ENCODE measurements at regions not wholly inside any gene's neighbourhood (a gene's known extent, or its start where the extent isn't known, plus 50 kb on each side); places are given as distances from the start of the nearest gene placed in this dataset.

- no peak for DNase-seq
Measured at GRCh38 chr5:6228257-6229250, 149.8 kb downstream of the MED10 start.

DNA sequence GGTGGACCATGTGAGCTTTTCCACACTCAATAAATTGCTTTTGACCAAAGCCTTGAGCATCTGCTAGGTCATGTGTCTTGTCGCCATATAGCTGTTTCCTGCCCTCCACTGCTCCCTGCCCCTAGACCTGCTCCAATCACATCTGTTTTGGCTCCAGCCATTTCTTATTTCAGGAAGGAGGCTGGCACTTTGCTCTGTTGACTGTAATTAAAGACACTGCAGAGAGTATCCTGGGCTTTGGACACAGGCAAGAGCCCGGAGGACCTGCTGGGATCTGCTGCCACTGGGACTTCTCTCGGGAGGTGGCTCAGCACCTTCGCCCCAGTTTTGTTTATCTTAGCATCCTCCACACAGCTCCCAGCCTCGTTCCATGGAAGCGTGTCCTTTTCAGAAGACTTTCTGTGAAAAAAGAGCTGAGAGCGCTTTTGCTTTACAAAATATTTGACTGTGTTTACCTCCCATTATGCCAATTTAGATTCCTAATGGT lies 153.2 kb downstream of the MED10 start:
- peak; percentile 29 for DNase-seq

DNA sequence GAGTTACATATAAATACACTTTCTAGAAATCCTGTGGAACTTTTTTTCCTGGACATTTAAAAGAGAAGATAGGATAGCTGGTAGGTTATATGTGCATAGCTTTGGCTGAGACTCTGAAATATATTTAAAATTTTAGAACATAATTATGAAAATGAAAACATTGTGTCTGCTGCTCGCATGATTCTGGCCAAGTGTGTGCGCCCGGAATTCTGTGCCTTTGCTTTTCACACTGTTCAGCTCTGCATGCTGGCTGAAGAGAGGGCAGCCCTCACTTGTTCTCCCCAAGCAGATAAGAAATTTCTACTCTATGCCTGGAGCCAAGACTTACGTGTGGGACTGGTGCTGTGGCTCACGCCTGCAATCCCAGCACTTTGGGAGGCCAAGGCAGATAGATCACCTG lies 153.9 kb downstream of the MED10 start:
- DNase-seq: no peak

DNA sequence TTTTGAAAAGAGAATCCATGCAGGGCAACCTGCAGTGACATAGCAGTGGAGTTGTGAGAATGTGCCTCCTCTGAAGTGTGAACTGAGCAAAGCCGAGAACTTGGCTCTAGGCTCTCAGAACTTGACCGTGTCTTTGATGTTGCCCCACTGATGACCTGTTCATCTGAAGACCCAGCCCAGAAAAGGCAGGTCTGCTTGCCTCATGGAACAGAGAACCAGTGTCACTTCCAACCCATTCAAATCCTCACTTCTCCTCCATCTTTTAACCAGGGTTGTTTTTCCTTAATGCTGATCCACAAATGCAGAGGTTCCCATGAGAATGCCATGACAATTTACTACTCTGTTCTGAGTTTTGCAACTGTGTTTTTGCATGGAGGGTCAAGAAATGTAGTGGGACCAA lies 155.4 kb downstream of the MED10 start:
- no peak for DNase-seq

DNA sequence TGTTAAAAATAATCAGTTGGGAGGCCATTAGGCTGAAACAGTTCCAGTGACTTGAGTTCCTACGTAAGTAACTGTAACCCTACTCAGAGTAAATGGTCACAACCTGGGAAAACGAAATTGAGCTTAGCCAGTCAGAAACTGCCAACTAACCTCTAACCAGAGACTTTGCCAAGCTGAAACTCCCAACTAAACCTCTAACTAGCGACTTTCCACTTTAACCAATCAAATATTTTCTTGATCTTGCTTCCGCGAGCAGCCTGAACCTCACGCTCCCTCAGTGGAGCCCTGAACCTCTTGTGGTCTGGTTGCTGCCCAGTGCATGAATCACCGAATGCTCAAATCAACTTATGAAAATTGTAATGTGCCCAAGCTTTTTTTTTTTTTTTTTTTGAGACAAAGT lies 156.2 kb downstream of the MED10 start:
- DNase-seq: no peak

- no peak for DNase-seq
Measured at GRCh38 chr5:6221141-6221626, 157.2 kb downstream of the MED10 start.

DNA sequence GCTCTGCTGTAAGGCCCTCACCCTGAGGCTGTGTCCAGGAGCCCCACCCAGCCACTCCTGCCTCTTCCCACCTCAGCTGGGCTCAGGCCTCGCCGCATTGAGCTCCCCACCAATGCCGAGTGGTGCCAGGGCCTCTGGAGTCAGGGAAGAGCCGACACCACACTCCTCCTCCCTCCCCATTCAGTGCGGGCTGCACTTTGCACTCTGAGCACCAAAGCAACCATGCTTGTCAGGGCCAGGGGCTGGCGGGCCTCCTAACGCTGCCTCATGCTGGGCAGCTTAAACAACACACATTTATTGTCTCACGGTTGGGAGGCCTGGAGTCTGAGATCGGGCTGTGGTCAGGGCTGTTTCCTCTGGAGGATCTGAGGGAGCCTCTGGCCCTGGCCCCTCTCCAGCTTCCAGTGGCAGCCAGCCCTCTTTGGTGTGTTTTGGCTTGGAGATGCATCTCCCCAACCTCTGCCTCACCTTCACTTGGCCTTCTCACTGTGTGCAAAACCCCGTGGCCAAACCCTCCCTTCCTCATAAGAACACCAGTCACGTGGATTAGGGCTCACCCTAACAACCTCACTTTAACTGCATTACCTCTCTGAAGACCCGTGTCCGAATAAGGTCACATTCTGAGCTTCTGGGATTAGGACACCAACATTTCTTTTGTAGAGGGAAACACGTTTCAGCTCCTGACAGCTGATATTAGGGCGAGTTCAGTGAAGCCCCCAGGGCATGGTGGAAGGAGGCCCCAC lies 157.8 kb downstream of the MED10 start:
- DNase-seq: no peak

DNA sequence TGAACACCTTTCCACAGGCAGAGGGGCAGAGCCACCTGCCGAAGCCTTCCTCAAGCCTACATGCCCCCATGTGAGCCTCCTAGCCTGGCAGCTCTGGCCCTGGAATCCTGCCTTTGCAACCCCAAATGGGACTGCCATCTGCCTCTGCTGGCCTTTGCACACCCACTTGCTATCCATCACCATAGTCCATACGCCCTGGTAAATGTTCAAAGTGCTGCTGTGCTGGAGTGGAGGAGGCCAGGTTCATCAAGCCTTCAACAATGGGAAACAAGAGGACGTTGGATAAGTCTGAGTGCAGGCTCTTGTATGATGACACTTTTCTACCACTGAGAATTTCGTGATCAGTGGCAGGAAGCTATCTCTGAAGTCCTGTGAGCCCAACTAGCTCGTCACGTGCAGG lies 159.8 kb downstream of the MED10 start:
- peak; percentile 5 for DNase-seq

DNA sequence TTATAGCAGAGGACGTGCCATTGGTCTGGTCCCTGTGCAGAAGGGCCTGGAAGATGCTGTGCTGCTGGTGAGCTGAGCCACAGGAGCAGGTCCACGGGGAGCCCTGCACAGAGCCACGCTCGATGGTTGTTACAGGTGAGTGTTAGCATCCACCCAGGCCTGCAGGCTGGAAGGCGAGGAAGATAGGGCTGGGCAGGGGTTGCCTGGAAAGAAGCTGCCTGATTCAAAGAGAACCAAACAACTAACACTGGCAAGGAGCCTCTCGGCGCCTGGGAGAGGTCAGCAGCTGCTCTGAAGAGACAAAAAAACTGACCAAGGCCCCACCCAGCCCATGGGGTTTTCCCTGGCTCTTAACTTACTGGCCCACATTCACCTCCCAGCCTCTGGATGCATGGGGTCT lies 160.2 kb downstream of the MED10 start:
- no peak for DNase-seq

- no peak for DNase-seq
Measured at GRCh38 chr5:6216471-6217075, 161.8 kb downstream of the MED10 start.

DNA sequence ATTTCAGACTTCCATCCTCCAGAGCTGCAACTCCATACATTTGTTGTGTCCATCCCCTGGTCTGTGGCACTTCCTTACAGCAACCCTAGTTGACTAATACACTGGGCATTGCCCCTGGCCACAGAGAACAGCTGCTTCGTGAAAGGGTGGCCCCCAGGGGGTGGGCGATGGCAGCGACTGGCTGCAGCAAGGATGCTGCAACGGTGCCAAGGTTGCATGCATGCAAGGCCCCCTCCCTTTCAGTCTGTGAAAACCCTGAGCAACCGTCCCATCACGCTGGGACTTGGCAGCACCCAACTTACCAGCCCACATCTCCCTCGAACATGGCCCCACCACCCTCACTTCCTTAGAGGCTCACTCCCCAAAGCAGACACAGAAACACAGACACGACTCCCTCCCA lies 162.5 kb downstream of the MED10 start:
- peak; percentile 35 for DNase-seq

DNA sequence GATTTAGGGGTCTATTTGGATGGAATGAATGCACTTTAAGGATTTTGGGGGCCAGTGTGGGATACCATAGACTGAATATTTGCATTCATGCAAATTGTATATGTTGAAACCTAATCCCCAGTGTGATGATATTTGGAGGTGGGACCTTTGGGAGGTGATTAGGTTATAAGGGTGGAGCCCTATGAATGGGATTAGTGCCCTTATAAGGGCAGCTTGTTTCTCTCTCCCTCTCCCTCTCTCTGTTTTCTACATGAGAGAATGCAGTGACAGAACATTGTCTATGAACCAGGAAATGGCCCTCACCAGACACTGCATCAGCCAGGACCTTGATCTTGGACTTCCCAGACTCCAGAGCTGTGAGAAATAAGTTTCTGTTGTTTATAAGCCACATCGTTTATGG lies 166.1 kb downstream of the MED10 start:
- DNase-seq: no peak

DNA sequence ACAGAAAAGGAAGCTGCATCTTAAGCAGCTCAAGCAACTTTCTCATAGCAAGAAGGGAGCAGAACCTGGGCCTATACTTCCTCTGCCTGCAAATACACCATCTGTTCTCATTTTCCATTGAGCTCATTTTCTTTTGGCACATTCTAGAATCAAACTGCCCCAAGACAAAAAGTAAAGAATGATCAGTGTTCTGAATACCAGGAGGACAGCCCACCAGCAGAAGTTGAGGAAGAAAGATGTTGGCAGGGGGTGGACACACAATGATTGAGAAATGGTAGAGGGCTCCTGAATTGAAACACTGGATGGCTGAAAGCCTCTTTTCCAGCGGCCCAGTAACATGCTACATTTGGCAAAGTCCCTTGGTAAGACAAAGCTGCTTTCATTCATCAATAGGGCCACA lies 171.8 kb downstream of the MED10 start:
- DNase-seq: no peak

GRCh38 chr5:6202968-6203365 lies 175.4 kb downstream of the MED10 start:
- no peak for DNase-seq

DNA sequence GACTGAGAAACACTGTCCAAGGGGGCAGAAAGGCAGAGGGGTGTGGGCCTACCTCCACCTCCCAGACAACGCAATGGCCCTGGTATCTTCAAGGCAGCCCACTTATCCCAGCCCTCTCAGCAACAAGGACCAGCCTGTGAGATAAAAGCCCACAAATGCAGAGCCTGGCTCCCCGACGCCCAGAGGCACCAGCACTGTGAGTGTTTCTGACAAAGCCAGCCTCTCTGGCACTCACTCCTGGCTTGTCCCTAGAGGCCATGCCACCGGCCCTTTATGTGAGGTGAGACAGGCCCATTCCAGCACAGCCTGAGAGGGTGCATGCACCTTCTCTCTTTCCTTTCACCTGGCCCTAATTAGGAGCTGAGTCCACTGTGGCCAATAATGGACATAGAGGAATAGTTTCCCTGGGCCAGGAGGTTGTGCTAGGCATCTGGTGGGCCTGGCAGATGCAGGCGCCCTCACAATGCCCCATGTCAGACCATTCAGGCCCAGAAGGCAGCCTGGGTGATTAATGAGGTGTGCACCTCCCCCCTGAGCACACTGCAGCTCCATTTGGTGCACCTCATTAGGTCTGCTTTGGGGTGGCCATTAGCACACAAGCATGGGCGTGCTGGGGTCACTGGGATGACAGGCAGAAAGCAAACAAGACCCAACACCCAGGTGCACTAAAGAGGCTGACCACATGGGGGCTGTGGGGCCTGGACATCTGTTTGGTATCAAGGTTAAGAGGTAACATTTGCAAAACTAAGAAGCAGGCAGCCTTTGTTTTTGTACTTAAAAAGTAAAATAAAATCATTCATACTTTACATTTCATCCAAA lies 176.0 kb downstream of the MED10 start:
- peak; percentile 65 for DNase-seq

- no peak for DNase-seq
Measured at GRCh38 chr5:6201631-6202030, 176.7 kb downstream of the MED10 start.

GRCh38 chr5:6198531-6198930 lies 179.8 kb downstream of the MED10 start:
- no peak for DNase-seq

GRCh38 chr5:6197427-6197826 lies 180.9 kb downstream of the MED10 start:
- no peak for DNase-seq

DNA sequence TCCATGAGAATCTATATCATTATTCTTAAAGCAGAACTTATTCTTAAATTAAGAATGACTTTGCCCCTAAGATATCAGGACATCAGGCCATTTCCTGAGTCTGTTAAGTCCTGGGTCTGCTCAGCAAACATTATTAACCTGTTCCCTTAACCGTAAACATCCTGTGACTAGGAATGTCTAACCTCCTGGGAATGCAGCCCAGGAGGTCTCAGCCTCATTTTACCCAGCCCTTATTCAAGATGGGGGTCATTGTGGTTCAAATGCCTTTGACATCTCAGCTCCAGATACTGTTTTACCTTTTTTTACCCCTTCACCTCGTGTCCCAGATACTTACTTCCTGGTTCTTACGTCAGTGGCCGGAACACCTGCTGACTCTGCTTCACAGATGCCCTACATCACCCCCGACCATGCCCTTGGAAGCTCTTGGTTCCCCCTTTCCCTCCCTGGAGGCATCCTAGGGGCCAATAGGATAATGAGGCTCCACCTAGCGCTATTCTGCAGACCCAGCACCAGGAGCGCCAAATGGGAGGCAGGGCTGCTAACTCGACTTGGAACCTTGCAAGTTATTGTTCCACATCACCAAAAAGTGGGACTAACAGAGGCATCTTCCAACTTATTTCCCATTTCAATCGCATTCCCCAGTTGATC lies 182.5 kb downstream of the MED10 start:
- no peak for DNase-seq

DNA sequence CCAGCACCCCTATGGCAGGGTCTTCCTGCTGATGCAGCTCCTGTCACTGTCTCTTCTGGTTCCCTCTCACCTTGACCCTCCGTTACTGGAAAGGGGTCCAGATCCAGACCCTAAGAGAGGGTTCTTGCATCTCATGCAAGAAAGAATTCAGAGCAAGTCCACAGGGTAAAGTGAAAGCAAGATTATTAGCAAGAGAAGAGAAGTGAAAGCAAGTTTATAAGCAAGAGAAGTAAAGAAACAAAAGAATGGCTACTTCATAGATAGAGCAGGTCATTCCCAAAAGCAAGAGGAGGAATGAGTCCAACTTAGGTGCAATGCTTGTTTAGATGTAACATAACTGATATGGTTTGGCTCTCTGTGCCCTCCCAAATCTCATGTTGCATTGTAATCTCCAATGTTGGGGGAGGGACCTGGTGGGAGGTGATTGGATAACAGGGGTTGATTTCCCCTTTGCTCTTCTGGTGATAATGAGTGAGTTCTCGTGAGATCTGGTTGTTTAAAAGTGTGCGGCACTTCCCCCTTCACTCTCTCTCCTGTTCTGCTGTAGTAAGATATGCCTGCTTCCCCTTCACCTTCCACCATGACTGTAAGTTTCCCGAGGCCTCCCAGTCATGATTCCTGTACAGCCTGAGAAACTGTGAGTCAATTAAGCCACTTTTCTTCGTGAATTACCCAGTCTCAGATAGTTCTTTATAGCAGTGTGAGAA lies 183.3 kb downstream of the MED10 start:
- no peak for DNase-seq

- no peak for DNase-seq
Measured at GRCh38 chr5:6194261-6194875, 184.0 kb downstream of the MED10 start.

Measured in islet precursor cell (in vitro differentiated cells).